ENCODE measurements at regions not wholly inside any gene's neighbourhood (a gene's known extent, or its start where the extent isn't known, plus 50 kb on each side); places are given as distances from the start of the nearest gene placed in this dataset.

DNA sequence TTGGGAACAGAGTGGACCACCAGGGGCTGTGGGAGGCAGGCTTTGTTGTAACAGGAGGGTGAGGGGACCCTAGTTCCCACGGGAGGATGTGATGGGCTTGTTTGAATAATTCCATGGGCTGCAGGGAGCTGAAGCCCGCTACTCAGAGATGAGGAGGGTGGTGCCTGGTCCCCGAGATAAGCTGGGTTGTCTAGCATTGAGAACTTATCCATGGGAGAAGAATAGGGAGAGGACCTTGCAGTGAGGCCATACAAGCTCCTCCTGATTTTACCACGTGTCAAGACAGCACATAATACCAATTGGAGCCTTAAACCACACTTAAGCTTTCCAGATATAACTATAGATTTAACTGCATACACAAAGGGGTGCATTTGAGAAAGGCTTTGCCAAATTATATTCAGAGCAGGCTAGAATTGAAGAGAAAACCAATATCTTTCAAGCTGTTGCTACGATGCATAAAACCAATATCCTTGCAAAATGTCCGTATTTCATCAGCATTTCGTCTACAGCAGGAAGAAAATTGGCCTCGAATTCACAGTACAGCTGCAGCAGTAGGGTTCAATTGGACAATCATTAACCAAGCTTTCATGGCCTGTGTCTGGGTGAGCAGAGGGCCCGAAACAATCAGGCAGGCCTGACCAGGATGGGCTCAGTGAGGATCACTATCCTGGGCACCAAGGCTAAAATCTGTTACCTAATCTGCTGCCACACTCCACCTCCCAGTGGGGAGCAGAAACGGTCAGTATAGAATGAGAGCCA lies 500.7 kb downstream of the OCA2 start:
- ChIA-PET CTCF (no interaction called here), POLR2A (interaction anchor here (0.5 kb wide), 1 partner anchor 16 kb away, joined by 3 read pairs; no protein-coding TSS in a partner anchor)
- DNase-seq (no peak), ATAC-seq (no peak)
- Mint-ChIP-seq H3K27me3 (no peaks in the 10 kb centered on the region), H3K27ac (no peak overlapping the region), H3K36me3 (ENCODE audit: low read depth) (no peaks in the 10 kb centered on the region), H3K4me3 (no peak overlapping the region), H3K4me1 (ENCODE audit: low read depth) (no peaks in the 10 kb centered on the region), H3K9me3 (peaks cover 4% of the 10 kb centered on the region)
- intact Hi-C loops (cut with micrococcal nuclease), result no loop called here
- TF ChIP-seq, protein P1, sequence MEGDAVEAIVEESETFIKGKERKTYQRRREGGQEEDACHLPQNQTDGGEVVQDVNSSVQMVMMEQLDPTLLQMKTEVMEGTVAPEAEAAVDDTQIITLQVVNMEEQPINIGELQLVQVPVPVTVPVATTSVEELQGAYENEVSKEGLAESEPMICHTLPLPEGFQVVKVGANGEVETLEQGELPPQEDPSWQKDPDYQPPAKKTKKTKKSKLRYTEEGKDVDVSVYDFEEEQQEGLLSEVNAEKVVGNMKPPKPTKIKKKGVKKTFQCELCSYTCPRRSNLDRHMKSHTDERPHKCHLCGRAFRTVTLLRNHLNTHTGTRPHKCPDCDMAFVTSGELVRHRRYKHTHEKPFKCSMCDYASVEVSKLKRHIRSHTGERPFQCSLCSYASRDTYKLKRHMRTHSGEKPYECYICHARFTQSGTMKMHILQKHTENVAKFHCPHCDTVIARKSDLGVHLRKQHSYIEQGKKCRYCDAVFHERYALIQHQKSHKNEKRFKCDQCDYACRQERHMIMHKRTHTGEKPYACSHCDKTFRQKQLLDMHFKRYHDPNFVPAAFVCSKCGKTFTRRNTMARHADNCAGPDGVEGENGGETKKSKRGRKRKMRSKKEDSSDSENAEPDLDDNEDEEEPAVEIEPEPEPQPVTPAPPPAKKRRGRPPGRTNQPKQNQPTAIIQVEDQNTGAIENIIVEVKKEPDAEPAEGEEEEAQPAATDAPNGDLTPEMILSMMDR (IDR thresholded peaks at IDR 0.05), result no peak

DNA sequence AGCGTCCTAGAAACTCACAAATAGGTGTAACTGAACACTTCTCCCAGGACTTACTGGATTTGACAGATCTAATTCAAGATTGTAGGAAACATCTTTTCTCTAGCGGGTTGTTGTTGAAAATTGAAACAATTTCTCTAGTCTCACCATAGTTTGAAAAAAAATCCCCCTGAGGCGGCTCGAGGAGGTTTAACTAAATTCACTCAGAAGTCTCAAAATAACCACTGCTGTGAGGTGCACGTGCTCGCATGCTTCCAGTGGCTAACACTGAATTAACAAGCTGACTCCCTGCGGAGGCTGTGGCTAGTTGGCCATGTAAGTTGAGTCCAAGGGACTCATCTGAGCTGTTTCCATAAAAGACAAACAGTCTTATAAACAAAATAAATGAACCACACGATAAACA lies 503.9 kb downstream of the OCA2 start:
- no peak overlapping the region for H3K4me3 Mint-ChIP-seq
- TF ChIP-seq, protein P1 (IDR thresholded peaks at IDR 0.05), result no peak

DNA sequence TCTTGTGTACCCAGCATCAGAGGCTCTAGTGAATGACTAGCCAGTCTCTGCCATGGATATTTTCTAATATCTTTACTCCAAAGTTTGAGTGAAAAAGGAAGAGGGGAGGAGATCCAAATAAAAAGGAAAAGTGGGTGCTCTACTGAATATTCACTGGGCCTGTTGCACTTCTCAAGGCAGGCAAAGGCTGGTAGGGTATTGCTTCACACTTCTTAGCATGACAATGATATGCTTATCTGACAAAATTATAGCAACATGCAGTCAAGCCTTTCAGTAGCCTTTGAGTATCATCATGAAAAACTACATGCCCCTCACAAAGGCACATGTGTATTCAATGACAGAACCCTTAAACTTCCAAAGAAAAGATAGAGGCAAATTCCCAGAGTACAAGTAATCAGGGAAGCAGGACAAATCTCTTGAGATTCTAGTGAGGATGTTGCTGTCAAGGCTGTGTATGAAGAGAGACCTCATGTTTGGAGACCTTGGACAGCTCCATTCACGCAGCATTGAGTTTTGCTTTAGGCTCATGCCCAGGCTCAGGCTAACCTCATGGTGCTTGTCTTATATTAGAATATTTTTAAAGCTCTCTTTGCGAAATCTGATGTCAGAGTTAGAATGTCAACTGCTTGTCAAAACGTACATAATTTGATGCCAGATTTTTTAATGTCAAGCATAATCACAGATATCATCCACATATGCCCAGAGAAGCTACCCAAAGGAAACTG lies 506.9 kb downstream of the OCA2 start:
- ChIA-PET CTCF (no interaction called here), POLR2A (no interaction called here)
- H3K27ac Mint-ChIP-seq, result no peak overlapping the region
- TF ChIP-seq, protein P1 (IDR thresholded peaks at IDR 0.05), result no peak
- H3K27me3 Mint-ChIP-seq, result peaks cover 2% of the 10 kb centered on the region
- no peak for ATAC-seq
- intact Hi-C loops (cut with micrococcal nuclease), result no loop called here
- peaks cover 5% of the 10 kb centered on the region for H3K9me3 Mint-ChIP-seq
- no peaks in the 10 kb centered on the region for H3K36me3 Mint-ChIP-seq (ENCODE audit: low read depth)
- no peak for DNase-seq
- H3K4me3 Mint-ChIP-seq, result no peak overlapping the region
- H3K4me1 Mint-ChIP-seq (ENCODE audit: low read depth), result no peaks in the 10 kb centered on the region

More for the DNA sequence above, 503.9 kb downstream of the OCA2 start:
- Mint-ChIP-seq H3K4me1 (ENCODE audit: low read depth) (no peaks in the 10 kb centered on the region), H3K9me3 (peaks cover 4% of the 10 kb centered on the region), H3K36me3 (ENCODE audit: low read depth) (no peaks in the 10 kb centered on the region), H3K27ac (no peak overlapping the region), H3K27me3 (no peaks in the 10 kb centered on the region)
- POLR2A ChIA-PET, result no interaction called here
- ATAC-seq (no peak), DNase-seq (no peak)
- intact Hi-C loops (cut with micrococcal nuclease), result no loop called here
- CTCF ChIA-PET, result no interaction called here
